HG02571 (cell line): ENCODE measurements at regions not wholly inside any gene's neighbourhood (a gene's known extent, or its start where the extent isn't known, plus 50 kb on each side); places are given as distances from the start of the nearest gene placed in this dataset.
"Not testable (repeated sequence)": the region's sequence is repeated elsewhere in the genome, so short reads cannot be mapped to it uniquely, and the experiment has no call there.

Experiments
- ATAC-seq: cut with Tn5 transposase; IDR thresholded peaks from one replicate; pipeline ENCODE4 v1.9.1; 2021; ENCODE audit warnings: mild to moderate bottlenecking, moderate library complexity; ENCODE audit not compliant: unreplicated experiment

DNA sequence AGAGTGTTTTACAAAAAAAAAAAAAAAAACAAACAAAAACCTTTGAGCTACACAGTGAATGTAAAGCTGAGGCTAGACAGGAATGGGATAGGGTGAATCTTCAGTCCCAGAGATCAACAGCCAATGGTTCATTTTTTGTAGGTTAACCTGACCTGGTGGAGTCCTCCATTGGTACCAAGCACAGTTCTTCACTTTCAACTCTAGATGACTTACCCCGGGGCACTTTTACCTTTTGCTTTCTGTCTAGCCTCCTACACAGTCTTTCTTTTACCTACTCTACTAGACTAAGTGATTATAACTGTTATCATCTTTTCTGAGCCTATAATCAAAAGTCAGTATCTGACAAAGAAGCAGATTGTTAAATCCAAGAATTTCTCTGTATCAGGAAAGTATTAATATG lies 50.9 kb downstream of the ANXA2R start:
- ATAC-seq, result no peak

DNA sequence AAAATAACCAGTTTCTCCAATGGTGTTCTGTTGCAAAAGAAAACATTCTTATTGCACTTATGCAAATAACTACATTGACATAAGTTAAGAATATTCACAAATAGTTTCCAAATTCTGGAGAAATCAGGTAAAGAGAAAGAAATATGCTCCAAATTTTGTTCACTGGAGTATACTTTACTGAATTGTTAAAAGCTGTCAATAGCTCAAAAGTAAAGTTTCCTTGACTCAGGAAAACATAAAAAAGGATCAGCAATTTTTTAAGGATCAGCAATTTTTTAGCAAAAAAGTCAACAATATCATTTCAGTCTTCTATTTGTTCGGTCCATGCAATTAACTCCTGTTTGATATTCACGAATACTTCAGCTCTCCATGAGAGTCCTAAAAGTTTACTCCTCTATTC lies 51.6 kb downstream of the ANXA2R start:
- ATAC-seq, result no peak

DNA sequence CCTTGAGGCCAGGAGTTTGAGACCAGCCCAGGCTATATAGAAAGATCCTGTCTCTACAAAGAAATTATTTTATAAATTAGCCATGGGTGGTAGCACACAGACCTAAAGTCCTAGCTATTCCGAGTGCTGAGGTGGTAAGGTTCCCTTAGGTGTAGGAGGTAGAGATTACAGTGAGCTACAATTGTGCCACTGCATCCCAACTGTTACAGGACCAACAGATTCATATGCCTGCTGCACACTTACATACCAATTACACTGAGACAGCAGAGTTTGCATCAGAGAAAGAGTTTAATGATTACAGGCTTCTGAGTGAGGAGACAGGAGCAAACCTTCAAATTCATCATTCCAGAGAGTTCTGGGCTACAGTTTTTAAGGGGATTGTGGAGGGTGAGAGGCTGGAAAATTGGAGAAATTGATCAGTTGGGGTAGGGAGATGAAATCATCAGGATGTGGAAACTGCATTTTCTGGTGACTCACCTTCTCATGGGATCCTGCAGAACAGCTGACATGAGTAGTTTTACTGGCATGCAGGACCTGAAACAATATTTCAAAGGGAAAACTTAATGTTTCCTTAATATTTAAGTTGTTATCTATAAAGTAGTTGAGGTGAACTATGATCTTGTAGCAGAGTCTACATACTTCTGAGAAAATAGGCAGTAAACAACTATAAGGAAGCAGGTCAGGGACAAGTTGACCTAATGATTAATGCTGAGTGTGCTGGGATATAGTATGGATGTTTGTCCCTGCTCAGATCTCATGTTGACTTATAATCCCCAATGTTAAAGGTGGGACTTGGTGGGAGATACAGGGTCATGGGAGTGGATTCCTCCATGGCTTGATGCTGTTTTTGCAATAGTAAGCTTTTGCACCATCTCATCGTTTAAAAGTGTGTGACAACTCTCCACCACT lies 54.7 kb downstream of the ANXA2R start:
- no peak for ATAC-seq

DNA sequence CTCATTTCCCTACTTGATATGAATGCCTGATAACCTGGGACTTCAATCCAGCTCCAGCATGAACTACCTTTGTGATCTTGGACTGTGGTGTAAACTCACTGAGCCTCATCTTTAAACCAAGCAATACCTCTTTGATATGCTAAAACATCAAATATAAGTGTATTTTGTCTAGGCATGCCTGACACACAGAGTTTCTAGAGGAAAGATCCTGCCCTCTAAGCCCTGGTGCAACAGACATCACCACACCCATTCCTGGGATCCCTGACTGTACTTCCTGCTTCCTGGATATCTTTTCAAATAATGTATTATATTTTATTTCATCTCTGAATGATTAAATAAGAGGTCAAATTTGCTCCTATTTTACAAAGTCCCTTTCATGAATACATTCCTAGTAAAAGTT lies 55.8 kb downstream of the ANXA2R start:
- ATAC-seq, result no peak

DNA sequence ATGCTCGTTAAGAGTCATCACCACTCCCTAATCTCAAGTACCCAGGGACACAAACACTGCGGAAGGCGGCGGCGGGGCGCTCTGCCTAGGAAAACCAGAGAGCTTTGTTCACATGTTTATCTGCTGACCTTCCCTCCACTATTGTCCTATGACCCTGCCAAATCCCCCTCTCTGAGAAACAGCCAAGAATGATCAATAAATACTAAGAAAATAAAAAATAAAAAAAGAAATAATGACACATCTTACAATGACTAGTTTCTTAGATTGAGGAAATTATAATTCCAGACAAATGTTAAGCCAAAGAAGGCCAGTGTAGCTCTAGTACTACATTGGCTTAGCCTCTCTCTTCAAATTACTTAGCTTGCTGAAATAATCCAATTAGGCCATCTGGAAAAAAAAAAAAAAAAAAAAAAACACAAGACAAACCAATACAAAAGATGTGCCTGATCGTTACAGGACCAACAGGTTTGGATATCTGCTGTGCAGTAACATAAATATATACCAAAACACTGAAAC lies 58.0 kb downstream of the ANXA2R start:
- ATAC-seq, result no peak

DNA sequence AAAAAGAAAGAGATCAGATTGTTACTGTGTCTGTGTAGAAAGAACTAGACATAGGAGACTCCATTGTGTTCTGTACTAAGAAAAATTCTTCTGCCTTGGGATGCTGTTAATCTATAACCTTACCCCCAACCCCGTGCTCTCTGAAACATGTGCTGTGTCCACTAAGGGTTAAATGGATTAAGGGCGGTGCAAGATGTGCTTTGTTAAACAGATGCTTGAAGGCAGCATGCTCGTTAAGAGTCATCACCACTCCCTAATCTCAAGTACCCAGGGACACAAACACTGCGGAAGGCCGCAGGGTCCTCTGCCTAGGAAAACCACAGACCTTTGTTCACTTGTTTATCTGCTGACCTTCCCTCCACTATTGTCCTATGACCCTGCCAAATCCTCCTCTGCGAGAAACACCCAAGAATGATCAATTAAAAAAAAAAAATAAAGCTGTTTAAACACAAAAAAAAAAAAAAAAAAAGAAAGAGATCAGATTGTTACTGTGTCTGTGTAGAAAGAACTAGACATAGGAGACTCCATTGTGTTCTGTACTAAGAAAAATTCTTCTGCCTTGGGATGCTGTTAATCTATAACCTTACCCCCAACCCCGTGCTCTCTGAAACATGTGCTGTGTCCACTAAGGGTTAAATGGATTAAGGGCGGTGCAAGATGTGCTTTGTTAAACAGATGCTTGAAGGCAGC lies 58.6 kb downstream of the ANXA2R start:
- ATAC-seq, result not testable (repeated sequence)

DNA sequence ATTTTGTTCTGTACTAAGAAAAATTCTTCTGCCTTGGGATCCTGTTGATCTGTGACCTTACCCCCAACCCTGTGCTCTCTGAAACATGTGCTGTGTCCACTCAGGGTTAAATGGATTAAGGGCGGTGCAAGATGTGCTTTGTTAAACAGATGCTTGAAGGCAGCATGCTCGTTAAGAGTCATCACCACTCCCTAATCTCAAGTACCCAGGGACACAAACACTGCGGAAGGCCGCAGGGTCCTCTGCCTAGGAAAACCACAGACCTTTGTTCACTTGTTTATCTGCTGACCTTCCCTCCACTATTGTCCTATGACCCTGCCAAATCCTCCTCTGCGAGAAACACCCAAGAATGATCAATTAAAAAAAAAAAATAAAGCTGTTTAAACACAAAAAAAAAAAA lies 59.1 kb downstream of the ANXA2R start:
- ATAC-seq, result not testable (repeated sequence)

DNA sequence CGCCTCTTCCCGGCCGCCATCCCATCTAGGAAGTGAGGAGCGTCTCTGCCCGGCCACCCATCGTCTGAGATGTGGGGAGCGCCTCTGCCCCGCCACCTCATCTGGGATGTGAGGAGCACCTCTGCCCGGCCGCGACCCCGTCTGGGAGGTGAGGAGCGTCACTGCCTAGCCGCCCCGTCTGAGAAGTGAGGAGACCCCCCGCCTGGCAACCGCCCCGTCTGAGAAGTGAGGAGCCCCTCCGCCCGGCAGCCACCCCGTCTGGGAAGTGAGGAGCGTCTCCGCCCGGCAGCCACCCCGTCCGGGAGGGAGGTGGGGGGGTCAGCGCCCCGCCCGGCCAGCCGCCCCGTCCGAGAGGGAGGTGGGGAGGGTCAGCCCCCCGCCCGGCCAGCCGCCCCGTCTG lies 59.7 kb downstream of the ANXA2R start:
- ATAC-seq, result not testable (repeated sequence)

DNA sequence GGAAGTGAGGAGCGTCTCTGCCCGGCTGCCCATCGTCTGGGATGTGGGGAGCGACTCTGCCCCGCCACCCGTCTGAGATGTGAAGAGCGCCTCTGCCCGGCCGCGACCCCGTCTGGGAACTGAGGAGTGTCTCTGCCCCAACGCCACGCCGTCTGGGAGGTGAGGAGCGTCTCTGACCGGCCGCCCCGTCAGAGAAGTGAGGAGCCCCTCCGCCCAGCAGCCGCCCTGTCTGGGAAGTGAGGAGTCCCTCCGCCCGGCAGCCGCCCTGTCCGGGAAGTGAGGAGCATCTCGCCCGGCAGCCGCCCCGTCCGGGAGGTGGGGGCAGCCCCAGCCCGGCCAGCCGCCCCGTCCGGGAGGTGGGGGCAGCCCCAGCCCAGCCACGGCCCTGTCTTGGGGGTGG lies 60.9 kb downstream of the ANXA2R start:
- not testable (repeated sequence) for ATAC-seq

DNA sequence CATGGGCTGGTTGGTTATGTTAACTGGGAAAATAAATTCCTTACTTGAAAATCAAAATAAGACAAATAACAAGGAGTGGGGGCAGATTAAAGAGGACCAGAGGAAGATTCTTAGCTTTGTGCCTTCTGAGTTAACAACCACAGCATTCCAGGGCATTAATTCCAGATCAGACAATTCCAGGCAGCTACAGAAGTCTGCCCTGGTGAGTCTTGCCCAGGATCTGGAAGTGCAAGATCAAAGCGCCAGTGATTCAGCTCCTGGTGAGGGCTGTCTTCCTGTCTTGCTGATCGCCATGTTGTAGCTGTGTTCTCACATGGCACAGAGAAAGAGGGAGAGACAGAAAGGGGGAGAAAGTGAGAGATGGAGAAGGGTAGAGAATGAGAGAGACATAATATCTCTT lies 65.6 kb downstream of the ANXA2R start:
- no peak for ATAC-seq

DNA sequence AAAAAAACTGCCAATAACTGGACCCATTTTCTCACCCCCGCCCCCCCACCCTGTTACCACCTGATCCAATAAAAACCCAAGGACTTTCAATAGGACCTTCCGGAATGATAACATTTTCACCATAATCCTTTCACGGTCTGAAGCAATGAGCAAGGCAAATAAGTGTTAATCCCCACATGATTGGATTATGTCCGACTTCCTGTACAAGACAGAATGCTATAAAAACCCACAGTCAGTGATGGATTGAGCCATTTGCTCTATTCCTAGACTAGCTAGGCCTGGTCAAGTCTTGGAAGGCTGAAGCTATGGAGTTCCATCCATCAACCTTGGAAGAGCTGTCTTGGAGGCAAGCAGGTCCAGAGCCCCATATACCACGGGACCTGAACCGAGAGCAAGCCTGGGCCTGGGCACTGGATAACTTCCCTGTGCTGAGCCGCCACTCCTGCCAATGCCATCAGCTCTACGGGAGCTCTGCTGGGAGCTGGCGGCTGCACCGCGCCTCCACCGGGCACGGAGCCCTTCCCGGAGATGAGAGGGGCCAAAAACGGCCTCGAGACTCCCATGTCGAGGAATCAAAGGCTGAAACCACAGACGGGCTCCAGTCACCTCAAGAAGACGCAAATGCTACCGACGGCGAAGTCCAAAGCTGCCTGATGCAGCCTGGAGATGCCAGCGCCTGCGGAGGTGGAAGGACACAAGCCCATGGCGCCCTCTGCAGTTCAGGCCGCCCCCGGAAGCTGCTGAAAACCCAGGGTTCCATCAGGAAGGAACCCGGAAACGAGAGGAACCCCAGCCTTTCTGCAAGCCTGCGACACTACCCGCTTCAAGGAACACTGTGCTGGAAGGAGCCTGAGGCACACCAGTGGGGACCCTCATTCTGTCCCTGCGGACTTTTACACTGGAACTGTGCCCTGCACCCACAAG lies 69.2 kb downstream of the ANXA2R start:
- no peak for ATAC-seq

DNA sequence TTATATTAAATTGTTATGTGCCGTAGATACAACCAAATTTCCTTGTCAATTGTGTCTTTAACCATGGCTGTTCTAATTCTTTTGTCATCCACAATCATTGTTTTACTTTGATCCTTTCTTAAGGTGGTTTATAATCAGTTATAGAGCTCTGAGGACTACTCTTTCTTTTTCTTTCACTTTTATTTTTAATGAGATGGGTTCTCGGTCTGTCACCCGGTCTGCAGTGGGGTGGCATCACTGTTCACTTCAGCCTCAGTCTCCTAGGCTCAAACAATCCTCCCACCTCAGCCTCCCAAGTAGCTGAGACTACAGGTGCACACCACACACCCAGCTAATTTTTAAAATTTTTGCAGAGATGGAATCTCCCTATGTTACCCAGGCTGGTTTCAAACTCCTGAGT lies 74.2 kb downstream of the ANXA2R start:
- no peak for ATAC-seq

DNA sequence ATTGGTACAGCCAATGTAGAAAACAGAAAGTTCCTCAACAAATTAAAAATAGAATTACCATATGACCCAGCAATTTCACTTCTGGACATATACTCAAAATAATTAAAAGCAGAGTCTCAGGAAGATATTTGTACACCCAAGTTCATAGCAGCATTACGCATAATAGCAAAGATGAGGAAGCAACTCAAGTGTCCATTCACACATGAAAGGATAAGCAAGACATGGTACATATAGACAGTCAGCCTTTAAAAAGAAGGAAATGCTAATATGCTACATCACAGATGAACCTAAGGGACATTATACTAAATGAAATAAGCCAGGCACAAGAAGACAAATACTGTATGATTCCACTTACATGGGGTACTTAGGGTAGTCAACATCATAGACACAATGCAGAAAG lies 76.7 kb downstream of the ANXA2R start:
- ATAC-seq, result no peak

DNA sequence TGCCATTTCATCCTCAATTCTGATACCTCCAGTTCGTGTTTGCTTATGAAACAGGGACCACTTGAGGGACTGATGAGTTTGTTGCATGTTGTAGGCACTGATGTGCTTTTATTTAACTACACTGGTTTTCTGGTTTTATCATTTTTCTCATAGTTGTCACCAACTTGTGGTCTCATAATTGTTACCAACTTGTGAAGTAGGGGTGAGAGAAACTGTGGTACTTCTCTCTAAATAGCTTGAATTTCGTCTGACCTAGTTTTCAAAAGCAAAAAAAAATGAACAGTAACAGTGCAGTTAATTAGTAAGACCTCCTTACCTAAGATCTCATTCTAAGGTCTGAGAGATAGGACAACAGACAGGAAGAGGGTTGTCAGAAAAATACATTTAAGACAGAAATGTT lies 78.0 kb downstream of the ANXA2R start:
- no peak for ATAC-seq

DNA sequence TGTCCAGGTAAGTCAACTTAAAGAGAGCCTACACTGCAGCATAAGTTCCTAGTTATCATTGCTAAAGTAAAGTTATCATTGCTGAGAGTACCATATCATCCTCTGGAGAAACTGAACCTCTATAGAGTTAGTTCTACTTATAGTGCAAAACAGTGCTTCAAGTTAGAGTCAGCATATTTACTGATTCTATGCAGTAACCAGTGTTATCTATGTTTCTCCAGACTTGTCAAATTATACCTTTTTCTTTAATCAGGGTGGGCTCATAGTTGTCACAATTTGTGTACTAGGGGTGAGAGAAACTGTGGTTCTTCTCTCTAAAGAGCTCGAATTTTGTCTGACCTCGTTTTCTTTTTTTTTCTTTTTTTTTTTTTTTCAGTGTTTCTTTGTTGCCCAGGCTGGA lies 79.6 kb downstream of the ANXA2R start:
- ATAC-seq, result no peak

DNA sequence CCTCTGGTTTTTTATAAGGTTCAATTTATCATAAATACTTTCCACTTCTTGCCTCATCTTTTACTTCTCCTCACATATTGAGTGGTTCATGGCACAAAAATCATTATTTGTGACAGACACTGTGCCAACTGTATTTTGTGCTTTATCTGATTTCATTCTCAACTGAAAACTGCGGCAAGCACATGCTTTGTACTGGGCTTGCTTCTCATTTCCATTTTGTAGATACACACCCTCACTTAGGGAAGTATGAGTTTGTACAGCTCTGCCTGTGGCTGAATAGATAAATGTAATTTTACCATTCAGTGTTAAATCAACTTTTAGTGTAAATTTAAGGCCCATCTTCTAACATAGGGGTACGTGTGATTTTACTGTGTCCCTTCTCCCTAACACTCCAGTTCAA lies 83.6 kb downstream of the ANXA2R start:
- no peak for ATAC-seq

DNA sequence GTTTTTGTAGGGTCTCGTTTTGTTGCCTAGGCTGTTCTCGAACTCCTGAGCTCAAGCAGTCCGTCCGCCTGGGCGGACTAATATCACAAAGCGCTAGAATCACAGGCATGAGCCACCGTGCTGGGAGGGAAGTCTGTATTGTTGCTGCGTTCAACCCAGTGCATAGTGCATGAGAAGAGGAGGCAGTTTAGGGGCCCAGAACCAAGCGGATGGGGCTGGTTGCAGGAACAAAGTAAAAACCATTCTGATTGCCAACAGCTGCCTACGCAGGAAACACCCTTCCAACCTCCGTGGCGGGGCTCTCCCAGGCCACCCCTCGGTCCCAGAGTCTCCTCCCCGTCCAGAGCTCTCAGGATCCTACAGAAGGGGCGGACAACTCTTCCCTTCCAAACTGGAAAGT lies 87.1 kb downstream of the ANXA2R start:
- no peak for ATAC-seq

DNA sequence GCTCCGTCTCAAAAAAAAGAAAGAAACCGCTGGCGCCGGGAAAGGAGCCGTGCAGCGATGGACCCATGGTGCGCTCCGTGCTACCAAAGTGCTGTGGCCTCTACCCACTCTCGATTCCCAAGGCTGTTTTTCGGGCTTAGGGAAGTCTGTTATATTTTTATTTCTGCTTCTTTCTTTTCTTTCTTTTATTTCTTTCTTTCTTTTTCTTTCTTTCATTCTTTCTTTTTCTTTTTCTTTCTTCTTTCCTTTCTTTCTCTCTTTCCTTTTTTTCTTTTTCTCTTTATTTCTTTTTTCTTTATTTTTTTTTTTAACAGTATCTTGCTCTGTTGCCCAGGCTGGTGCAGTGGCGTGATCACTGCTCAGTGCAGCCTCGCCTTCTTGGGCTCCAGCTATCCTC lies 87.5 kb downstream of the ANXA2R start:
- no peak for ATAC-seq

DNA sequence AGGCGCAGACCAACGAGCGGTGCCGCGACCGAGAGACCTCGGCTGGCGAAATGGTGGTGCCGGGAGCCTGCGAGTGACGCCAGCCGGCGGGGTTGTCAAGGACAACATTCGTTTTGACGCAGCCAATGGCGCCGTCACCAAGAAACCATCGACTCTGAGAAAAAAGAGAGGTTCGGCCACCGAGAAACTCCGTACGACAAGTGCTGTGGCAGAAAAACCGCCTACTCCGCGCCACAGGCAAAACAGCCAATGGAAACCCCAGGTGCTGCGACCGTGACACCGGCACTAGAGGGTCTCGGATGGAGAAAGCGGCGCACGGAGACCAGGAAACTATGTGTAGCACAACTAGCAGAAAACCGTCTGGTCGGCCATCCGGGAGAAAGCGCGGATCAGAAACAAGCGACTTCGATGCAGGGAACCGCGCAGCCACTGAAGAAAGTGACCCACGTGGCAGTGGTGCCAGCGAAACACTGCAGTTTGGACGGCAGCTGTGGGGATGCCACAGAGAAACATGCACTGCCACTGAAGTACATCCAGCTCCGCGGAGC lies 88.8 kb downstream of the ANXA2R start:
- ATAC-seq, result peak; percentile 26

DNA sequence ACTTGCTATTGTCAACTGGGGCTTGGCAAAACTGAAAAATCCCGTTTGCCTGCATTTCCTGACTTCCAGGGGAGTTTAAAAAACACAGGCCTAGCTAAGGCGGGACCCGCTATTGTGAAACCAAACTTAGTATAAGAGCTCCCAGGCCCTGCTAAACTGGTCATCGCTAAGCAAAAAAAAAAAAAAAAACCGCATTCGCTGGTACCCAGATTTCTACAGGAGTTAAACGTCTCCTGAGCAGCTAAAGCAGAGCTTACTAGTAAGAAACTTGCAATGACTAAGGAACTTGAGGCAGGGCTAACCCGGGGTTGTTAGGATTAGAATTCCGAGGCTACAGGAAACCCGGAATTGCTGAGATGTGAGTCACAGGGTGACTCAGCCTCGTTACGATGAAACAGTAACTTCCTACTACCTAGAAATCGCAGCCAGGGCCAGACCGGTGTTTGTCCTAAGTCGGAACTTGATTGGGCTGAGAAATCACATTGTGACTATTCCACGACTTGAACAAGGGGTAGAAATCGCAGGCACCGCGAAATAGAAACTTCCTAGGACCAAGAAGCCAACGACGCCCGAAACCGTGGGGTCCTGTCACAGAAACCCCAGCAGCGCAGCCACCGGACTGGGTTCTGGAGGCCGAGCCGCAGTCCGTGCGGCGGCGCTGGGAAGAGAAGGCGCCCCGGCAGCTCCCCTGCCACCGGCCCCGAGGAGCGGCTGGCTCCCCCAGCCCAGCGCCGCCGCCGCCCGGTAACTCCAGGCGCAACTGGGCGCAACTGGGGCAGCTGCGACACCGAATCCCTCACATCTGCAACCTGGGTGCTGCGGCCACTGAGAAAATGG lies 89.4 kb downstream of the ANXA2R start:
- ATAC-seq, result peak; percentile 40
